H9 (cell line): ENCODE measurements at regions not wholly inside any gene's neighbourhood (a gene's known extent, or its start where the extent isn't known, plus 50 kb on each side); places are given as distances from the start of the nearest gene placed in this dataset.

Experiments used
- DNase-seq: peaks from one replicate; pipeline ENCODE4 v3.0.0-alpha.2; 2017
- H2AFZ ChIP-seq: one replicate; pipeline ENCODE4 v1.6.1; 2013; ENCODE audit warnings: mild to moderate bottlenecking, low read length, control low read depth, moderate library complexity
- H2AK5ac ChIP-seq: 2 replicates; pipeline ENCODE4 v1.6.1; 2013; ENCODE audit warnings: low read length, control low read depth, mixed read lengths; ENCODE audit not compliant: insufficient read length
- H2BK120ac ChIP-seq: one replicate; pipeline ENCODE4 v1.6.1; 2013; ENCODE audit warnings: low read depth, mild to moderate bottlenecking, low read length, control low read depth, inconsistent platforms; ENCODE audit not compliant: poor library complexity, severe bottlenecking
- H2BK12ac ChIP-seq: 2 replicates; pipeline ENCODE4 v1.6.1; 2013; ENCODE audit warnings: low read length, control low read depth, mixed read lengths, low read depth; ENCODE audit not compliant: insufficient read length
- H2BK15ac ChIP-seq: 2 replicates; pipeline ENCODE4 v1.6.1; 2013; ENCODE audit warnings: low read depth, low read length, control low read depth
- H2BK20ac ChIP-seq: one replicate; pipeline ENCODE4 v1.6.1; 2013; ENCODE audit warnings: low read depth, mild to moderate bottlenecking, low read length, control low read depth, inconsistent platforms; ENCODE audit not compliant: poor library complexity, severe bottlenecking
- H2BK5ac ChIP-seq: 2 replicates; pipeline ENCODE4 v1.6.1; 2013; ENCODE audit warnings: low read length, control low read depth, mixed read lengths; ENCODE audit not compliant: insufficient read length
- H3K14ac ChIP-seq: 2 replicates; pipeline ENCODE4 v1.6.1; 2013; ENCODE audit warnings: low read length, control low read depth; ENCODE audit not compliant: insufficient read depth
- H3K18ac ChIP-seq: 2 replicates; pipeline ENCODE4 v1.6.1; 2013; ENCODE audit warnings: low read depth, mild to moderate bottlenecking, mixed read lengths, low read length, control low read depth; ENCODE audit not compliant: insufficient read length
- H3K23ac ChIP-seq: 2 replicates; pipeline ENCODE4 v1.6.1; 2013; ENCODE audit warnings: low read length, control low read depth, mixed read lengths, low read depth; ENCODE audit not compliant: insufficient read length
- H3K23me2 ChIP-seq: 2 replicates; pipeline ENCODE4 v1.6.1; 2013; ENCODE audit warnings: low read depth, mild to moderate bottlenecking, mixed read lengths, low read length, control low read depth; ENCODE audit not compliant: insufficient read length, poor library complexity, severe bottlenecking
- H3K27ac ChIP-seq: 2 replicates; pipeline ENCODE4 v1.5.1; 2013; ENCODE audit warnings: low read length, control low read depth, mixed read lengths, low read depth; ENCODE audit not compliant: insufficient read length
- H3K27me3 ChIP-seq: 2 replicates; pipeline ENCODE4 v1.6.1; 2013; ENCODE audit warnings: low read length, control low read depth, inconsistent platforms; ENCODE audit not compliant: insufficient read depth
- H3K4ac ChIP-seq: 2 replicates; pipeline ENCODE4 v1.6.1; 2013; ENCODE audit warnings: low read depth, mild to moderate bottlenecking, control low read depth, inconsistent platforms, low read length, moderate library complexity
- H3K4me1 ChIP-seq: 2 replicates; pipeline ENCODE4 v1.6.1; 2013; ENCODE audit warnings: low read length, control low read depth, inconsistent platforms; ENCODE audit not compliant: insufficient read depth
- H3K4me2 ChIP-seq: 2 replicates; pipeline ENCODE4 v1.6.1; 2013; ENCODE audit warnings: low read length, control low read depth, mixed read lengths; ENCODE audit not compliant: insufficient read length, insufficient read depth
- H3K56ac ChIP-seq: 2 replicates; pipeline ENCODE4 v1.6.1; 2013; ENCODE audit warnings: low read depth, mild to moderate bottlenecking, mixed read lengths, low read length, control low read depth; ENCODE audit not compliant: insufficient read length
- H3K79me1 ChIP-seq: 2 replicates; pipeline ENCODE4 v1.6.1; 2013; ENCODE audit warnings: low read depth, mild to moderate bottlenecking, moderate library complexity, low read length, control low read depth, inconsistent platforms; ENCODE audit not compliant: insufficient read depth, poor library complexity, severe bottlenecking
- H3K79me2 ChIP-seq: 2 replicates; pipeline ENCODE4 v1.6.1; 2013; ENCODE audit warnings: low read length, control low read depth, inconsistent platforms; ENCODE audit not compliant: insufficient read depth
- H3K9ac ChIP-seq: 2 replicates; pipeline ENCODE4 v1.6.1; 2013; ENCODE audit warnings: low read length, control low read depth, mixed read lengths; ENCODE audit not compliant: insufficient read length; ENCODE audit errors: extremely low read depth
- H3K9me3 ChIP-seq: one replicate; pipeline ENCODE4 v1.6.1; 2013; ENCODE audit warnings: low read depth, low read length, inconsistent platforms; ENCODE audit not compliant: control insufficient read depth
- H3T11ph ChIP-seq: one replicate; pipeline ENCODE4 v1.6.1; 2013; ENCODE audit warnings: mild to moderate bottlenecking, low read length, control low read depth, inconsistent platforms
- H4K20me1 ChIP-seq: one replicate; pipeline ENCODE4 v1.6.1; 2013; ENCODE audit not compliant: control insufficient read depth, insufficient read length, insufficient read depth
- H4K5ac ChIP-seq: 2 replicates; pipeline ENCODE4 v1.6.1; 2013; ENCODE audit warnings: low read depth, mild to moderate bottlenecking, mixed read lengths, low read length, control low read depth; ENCODE audit not compliant: insufficient read length
- H4K8ac ChIP-seq: replicated peaks from 2 replicates; pipeline ENCODE4 v1.6.1; 2013; ENCODE audit warnings: low read length, control low read depth, mixed read lengths, low read depth; ENCODE audit not compliant: insufficient read length
- H4K91ac ChIP-seq: 2 replicates; pipeline ENCODE4 v1.6.1; 2013; ENCODE audit warnings: low read depth, mild to moderate bottlenecking, moderate library complexity, mixed read lengths, low read length, control low read depth; ENCODE audit not compliant: insufficient read length
- H3K27ac Mint-ChIP-seq, 3 experiments: 2 replicates in 2 of 3; 3 replicates in 1 of 3; pipeline ENCODE4 v1.8.0; 2020 to 2021; ENCODE audit warnings: mixed read lengths in 3 of 3, mild to moderate bottlenecking in 1 of 3, moderate library complexity in 1 of 3
- H3K27me3 Mint-ChIP-seq: 2 replicates; pipeline ENCODE4 v1.8.0; 2021; ENCODE audit warnings: low read depth, mild to moderate bottlenecking, moderate library complexity, mixed read lengths
- H3K36me3 Mint-ChIP-seq, 3 experiments: 2 replicates in 2 of 3; 3 replicates in 1 of 3; pipeline ENCODE4 v1.8.0; 2020 to 2021; ENCODE audit warnings: low read depth in 3 of 3, mixed read lengths in 3 of 3; ENCODE audit not compliant: insufficient read depth in 1 of 3
- H3K4me1 Mint-ChIP-seq, 2 experiments: 2 replicates each; pipeline ENCODE4 v1.8.0; 2020; ENCODE audit warnings: mixed read lengths in 2 of 2
- H3K4me3 Mint-ChIP-seq, 2 experiments: 2 replicates in 1 of 2; 3 replicates in 1 of 2; pipeline ENCODE4 v1.8.0; 2020 to 2021; ENCODE audit warnings: mild to moderate bottlenecking in 2 of 2, mixed read lengths in 2 of 2, moderate library complexity in 1 of 2
- H3K9me3 Mint-ChIP-seq, 2 experiments: 2 replicates in 1 of 2; 3 replicates in 1 of 2; pipeline ENCODE4 v1.8.0; 2020; ENCODE audit warnings: mild to moderate bottlenecking in 2 of 2, mixed read lengths in 2 of 2, moderate library complexity in 1 of 2
- WGBS: extraction: QIAGEN DNeasy Blood & Tissue Kit; methylation state at CpG from one replicate; pipeline ENCODE4 v1.1.7; 2013; ENCODE audit warnings: missing lambda C conversion rate, low lambda C conversion rate, mixed read lengths; ENCODE audit not compliant: insufficient read length; ENCODE audit errors: extremely low coverage; 5-methylcytosine and 5-hydroxymethylcytosine counted together
- TF ChIP-seq, protein P1 (sequence below): fragments of 200-600 bp; sonication (generic); conservative IDR thresholded peaks from 3 replicates; pipeline ENCODE4 v1.8.0; 2021; ENCODE audit warnings: antibody characterized with exemption, mild to moderate bottlenecking

DNA sequence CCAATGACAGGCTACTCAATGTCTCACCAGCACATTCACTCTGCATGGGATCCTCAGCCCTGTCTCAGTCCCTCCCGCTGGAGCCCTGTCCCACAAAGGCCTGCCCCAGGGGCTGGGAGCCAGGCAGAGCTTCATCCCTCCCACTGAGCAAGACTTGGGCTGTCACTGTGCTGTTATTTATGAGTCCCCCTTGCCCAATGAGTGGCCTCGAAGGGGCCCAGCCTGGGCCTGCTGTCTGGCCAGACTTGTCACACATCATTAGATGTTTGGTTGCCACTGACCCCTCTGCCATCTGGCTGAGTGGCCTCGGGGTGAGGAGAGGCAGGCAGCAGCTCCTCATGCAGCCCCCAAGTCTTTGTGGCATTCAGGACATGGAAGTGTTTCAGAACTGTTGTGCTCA, 330.6 kb upstream of the SKOR2 start:
- TF ChIP-seq, protein P1, sequence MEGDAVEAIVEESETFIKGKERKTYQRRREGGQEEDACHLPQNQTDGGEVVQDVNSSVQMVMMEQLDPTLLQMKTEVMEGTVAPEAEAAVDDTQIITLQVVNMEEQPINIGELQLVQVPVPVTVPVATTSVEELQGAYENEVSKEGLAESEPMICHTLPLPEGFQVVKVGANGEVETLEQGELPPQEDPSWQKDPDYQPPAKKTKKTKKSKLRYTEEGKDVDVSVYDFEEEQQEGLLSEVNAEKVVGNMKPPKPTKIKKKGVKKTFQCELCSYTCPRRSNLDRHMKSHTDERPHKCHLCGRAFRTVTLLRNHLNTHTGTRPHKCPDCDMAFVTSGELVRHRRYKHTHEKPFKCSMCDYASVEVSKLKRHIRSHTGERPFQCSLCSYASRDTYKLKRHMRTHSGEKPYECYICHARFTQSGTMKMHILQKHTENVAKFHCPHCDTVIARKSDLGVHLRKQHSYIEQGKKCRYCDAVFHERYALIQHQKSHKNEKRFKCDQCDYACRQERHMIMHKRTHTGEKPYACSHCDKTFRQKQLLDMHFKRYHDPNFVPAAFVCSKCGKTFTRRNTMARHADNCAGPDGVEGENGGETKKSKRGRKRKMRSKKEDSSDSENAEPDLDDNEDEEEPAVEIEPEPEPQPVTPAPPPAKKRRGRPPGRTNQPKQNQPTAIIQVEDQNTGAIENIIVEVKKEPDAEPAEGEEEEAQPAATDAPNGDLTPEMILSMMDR, result no peak
- H3K4ac ChIP-seq, result no peak overlapping the region
- Mint-ChIP-seq H3K27ac (no peak overlapping the region), H3K27me3 (peaks cover 3% of the 10 kb centered on the region; the same call in 1 of the 2 replicates), H3K4me3 (no peak overlapping the region), H3K36me3 (no peaks in the 10 kb centered on the region), H3K9me3 (no peaks in the 10 kb centered on the region), H3K4me1 (peaks cover 17 to 22% of the 10 kb centered on the region in 2 experiments)
- no peak overlapping the region for H4K5ac ChIP-seq
- H3K9me3 ChIP-seq, result no peaks in the 10 kb centered on the region
- H3K18ac ChIP-seq, result no peak overlapping the region
- H3K27ac ChIP-seq, result no peak overlapping the region
- WGBS, result no CpG with 5 or more reads among the region's 3 CpGs
- H2BK12ac ChIP-seq, result no peak overlapping the region
- no peak overlapping the region for H3K4me2 ChIP-seq
- H2BK20ac ChIP-seq, result no peak overlapping the region
- H4K91ac ChIP-seq, result no peak overlapping the region
- no peak overlapping the region for H3K9ac ChIP-seq
- peaks cover 3% of the 10 kb centered on the region; the same call in 1 of the 2 replicates for H3K4me1 ChIP-seq
- H3K23ac ChIP-seq, result no peak overlapping the region
- no peaks in the 10 kb centered on the region for H3K27me3 ChIP-seq
- no peaks in the 10 kb centered on the region for H3K79me2 ChIP-seq
- no peak overlapping the region for H3K56ac ChIP-seq
- no peak overlapping the region for H2AK5ac ChIP-seq
- no peak overlapping the region for H2AFZ ChIP-seq
- H4K8ac ChIP-seq, result no peak overlapping the region
- H4K20me1 ChIP-seq, result no peaks in the 10 kb centered on the region
- H3T11ph ChIP-seq, result no peak overlapping the region
- no peak overlapping the region for H2BK120ac ChIP-seq
- H2BK5ac ChIP-seq, result no peak overlapping the region
- no peak for DNase-seq
- no peak overlapping the region for H3K14ac ChIP-seq
- H3K79me1 ChIP-seq, result no peaks in the 10 kb centered on the region
- no peak overlapping the region for H2BK15ac ChIP-seq
- no peaks in the 10 kb centered on the region for H3K23me2 ChIP-seq
